ENCODE measurements at regions not wholly inside any gene's neighbourhood (a gene's known extent, or its start where the extent isn't known, plus 50 kb on each side); places are given as distances from the start of the nearest gene placed in this dataset.
"Not testable (repeated sequence)": the region's sequence is repeated elsewhere in the genome, so short reads cannot be mapped to it uniquely, and the experiment has no call there.

DNA sequence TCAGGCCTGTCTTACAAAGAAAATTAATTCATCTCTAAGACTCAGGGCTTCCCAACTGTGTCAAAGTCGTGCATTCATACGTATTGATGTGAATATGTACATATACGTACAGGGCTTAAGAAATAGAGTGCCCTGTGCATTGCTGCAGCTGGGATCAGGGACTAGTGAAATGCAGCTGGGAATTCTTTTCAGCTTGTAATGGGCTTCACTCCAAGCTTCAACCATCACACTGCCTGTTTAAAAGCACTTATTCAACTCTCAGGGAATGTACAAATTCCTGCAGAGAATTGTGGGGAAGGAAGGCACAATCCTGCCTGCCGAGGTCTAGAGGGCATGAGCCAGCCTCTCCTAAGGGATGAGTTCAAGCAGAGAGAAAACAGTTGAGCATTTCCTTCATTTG, 59.6 kb upstream of the MAN2A1 start:
- no peak overlapping the region for H3K4me3 ChIP-seq (ENCODE audit: low read length)
- DNase-seq (ENCODE audit: low read depth, low spot score): no peak
- no peaks in the 10 kb centered on the region for H3K4me1 ChIP-seq (ENCODE audit: control insufficient read depth, insufficient read depth, low read length)
- WGBS (ENCODE audit: insufficient coverage, insufficient read length): no CpG with 5 or more reads among the region's 4 CpGs
- H3K27me3 ChIP-seq (ENCODE audit: control insufficient read depth, insufficient read depth, low read length): no peaks in the 10 kb centered on the region
- H3K27ac ChIP-seq (ENCODE audit: low read length): no peak overlapping the region
- H3K9me3 ChIP-seq (ENCODE audit: control insufficient read depth, insufficient read depth, low read length): no peaks in the 10 kb centered on the region
- H3K36me3 ChIP-seq (ENCODE audit: control insufficient read depth, insufficient read depth, low read length): no peaks in the 10 kb centered on the region

GRCh38 chr5:109628591-109628990, 61.1 kb upstream of the MAN2A1 start:
- no peak for DNase-seq (ENCODE audit: low read depth, low spot score)
- WGBS (ENCODE audit: insufficient coverage, insufficient read length): no CpG with 5 or more reads among the region's 3 CpGs

GRCh38 chr5:109621266-109621665, 68.5 kb upstream of the MAN2A1 start:
- not testable (repeated sequence) for H3K27me3 ChIP-seq (ENCODE audit: control insufficient read depth, insufficient read depth, low read length); H3K36me3 ChIP-seq (ENCODE audit: control insufficient read depth, insufficient read depth, low read length); H3K27ac ChIP-seq (ENCODE audit: low read length); H3K4me1 ChIP-seq (ENCODE audit: control insufficient read depth, insufficient read depth, low read length); H3K9me3 ChIP-seq (ENCODE audit: control insufficient read depth, insufficient read depth, low read length); H3K4me3 ChIP-seq (ENCODE audit: low read length); DNase-seq (ENCODE audit: low read depth, low spot score)
- WGBS (ENCODE audit: insufficient coverage, insufficient read length): no CpG with 5 or more reads among the region's 5 CpGs

More at GRCh38 chr5:109628591-109628990, 61.1 kb upstream of the MAN2A1 start:
- Histone ChIP-seq H3K4me3 (ENCODE audit: low read length) (no peak overlapping the region), H3K9me3 (ENCODE audit: control insufficient read depth, insufficient read depth, low read length) (no peaks in the 10 kb centered on the region), H3K4me1 (ENCODE audit: control insufficient read depth, insufficient read depth, low read length) (no peaks in the 10 kb centered on the region), H3K36me3 (ENCODE audit: control insufficient read depth, insufficient read depth, low read length) (no peaks in the 10 kb centered on the region), H3K27ac (ENCODE audit: low read length) (no peak overlapping the region), H3K27me3 (ENCODE audit: control insufficient read depth, insufficient read depth, low read length) (no peaks in the 10 kb centered on the region)

GRCh38 chr5:109620651-109621050, 69.1 kb upstream of the MAN2A1 start:
- Histone ChIP-seq H3K36me3 (ENCODE audit: control insufficient read depth, insufficient read depth, low read length) (no peaks in the 10 kb centered on the region), H3K4me3 (ENCODE audit: low read length) (no peak overlapping the region)
- WGBS (ENCODE audit: insufficient coverage, insufficient read length): no CpG with 5 or more reads among the region's 1 CpG

GRCh38 chr5:109619606-109620005, 70.1 kb upstream of the MAN2A1 start:
- no peak overlapping the region for H3K27ac ChIP-seq (ENCODE audit: low read length)
- H3K4me1 ChIP-seq (ENCODE audit: control insufficient read depth, insufficient read depth, low read length): no peaks in the 10 kb centered on the region
- H3K27me3 ChIP-seq (ENCODE audit: control insufficient read depth, insufficient read depth, low read length): no peaks in the 10 kb centered on the region
- no peaks in the 10 kb centered on the region for H3K36me3 ChIP-seq (ENCODE audit: control insufficient read depth, insufficient read depth, low read length)
- no peak for DNase-seq (ENCODE audit: low read depth, low spot score)
- H3K4me3 ChIP-seq (ENCODE audit: low read length): no peak overlapping the region
- no peaks in the 10 kb centered on the region for H3K9me3 ChIP-seq (ENCODE audit: control insufficient read depth, insufficient read depth, low read length)

More at GRCh38 chr5:109620651-109621050, 69.1 kb upstream of the MAN2A1 start:
- Histone ChIP-seq H3K9me3 (ENCODE audit: control insufficient read depth, insufficient read depth, low read length) (no peaks in the 10 kb centered on the region), H3K4me1 (ENCODE audit: control insufficient read depth, insufficient read depth, low read length) (no peaks in the 10 kb centered on the region), H3K27ac (ENCODE audit: low read length) (no peak overlapping the region), H3K27me3 (ENCODE audit: control insufficient read depth, insufficient read depth, low read length) (no peaks in the 10 kb centered on the region)
- DNase-seq (ENCODE audit: low read depth, low spot score): no peak

DNA sequence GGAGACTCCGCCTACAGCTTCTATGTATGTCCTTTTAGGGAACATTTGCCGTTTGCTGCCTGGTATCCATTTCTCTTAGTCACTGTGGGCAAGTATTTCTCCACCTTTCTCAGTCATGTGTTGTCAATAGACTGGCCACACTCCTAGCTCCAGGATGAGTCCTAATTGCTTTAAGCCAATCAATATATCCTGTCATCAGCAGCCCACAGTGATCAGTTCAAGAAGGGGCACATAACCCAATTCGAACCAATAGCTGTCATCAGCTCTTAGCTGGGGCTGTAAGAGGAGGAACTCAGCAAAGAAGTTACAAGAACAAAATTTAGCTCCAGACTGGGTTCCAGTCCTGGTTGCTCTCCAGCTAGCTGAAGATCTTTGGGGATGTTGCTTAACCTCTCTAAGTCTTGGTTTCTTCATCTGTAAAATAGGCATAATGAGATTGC, 70.7 kb upstream of the MAN2A1 start:
- no peak overlapping the region for H3K4me3 ChIP-seq (ENCODE audit: low read length)
- WGBS (ENCODE audit: insufficient coverage, insufficient read length): no CpG with 5 or more reads among the region's 3 CpGs
- H3K9me3 ChIP-seq (ENCODE audit: control insufficient read depth, insufficient read depth, low read length): no peaks in the 10 kb centered on the region
- no peaks in the 10 kb centered on the region for H3K27me3 ChIP-seq (ENCODE audit: control insufficient read depth, insufficient read depth, low read length)
- H3K4me1 ChIP-seq (ENCODE audit: control insufficient read depth, insufficient read depth, low read length): no peaks in the 10 kb centered on the region
- DNase-seq (ENCODE audit: low read depth, low spot score): no peak
- H3K36me3 ChIP-seq (ENCODE audit: control insufficient read depth, insufficient read depth, low read length): no peaks in the 10 kb centered on the region
- H3K27ac ChIP-seq (ENCODE audit: low read length): no peak overlapping the region

DNA sequence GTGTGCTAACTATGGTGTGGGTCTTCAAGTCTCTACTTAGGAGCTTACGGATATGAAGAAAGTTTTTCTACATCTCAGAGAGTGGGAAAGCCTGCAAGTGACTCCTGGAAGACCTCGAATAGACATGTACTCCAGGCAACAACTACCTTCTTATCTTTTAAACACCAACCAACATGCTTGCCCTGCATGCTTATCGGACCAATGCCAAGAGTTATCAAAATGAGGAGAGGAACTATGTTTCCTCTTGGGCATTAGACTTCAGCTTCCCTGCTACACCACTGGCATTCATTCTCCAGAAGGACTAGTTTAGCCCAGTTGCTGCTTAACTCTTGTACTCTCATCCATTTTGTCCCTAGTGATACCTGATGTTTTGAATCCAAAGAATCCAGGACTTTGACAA, 74.7 kb upstream of the MAN2A1 start:
- Histone ChIP-seq H3K4me1 (ENCODE audit: control insufficient read depth, insufficient read depth, low read length) (no peaks in the 10 kb centered on the region), H3K4me3 (ENCODE audit: low read length) (no peak overlapping the region), H3K27me3 (ENCODE audit: control insufficient read depth, insufficient read depth, low read length) (no peaks in the 10 kb centered on the region), H3K27ac (ENCODE audit: low read length) (no peak overlapping the region), H3K36me3 (ENCODE audit: control insufficient read depth, insufficient read depth, low read length) (no peaks in the 10 kb centered on the region), H3K9me3 (ENCODE audit: control insufficient read depth, insufficient read depth, low read length) (no peaks in the 10 kb centered on the region)
- no peak for DNase-seq (ENCODE audit: low read depth, low spot score)
- WGBS (ENCODE audit: insufficient coverage, insufficient read length): no CpG with 5 or more reads among the region's 3 CpGs

DNA sequence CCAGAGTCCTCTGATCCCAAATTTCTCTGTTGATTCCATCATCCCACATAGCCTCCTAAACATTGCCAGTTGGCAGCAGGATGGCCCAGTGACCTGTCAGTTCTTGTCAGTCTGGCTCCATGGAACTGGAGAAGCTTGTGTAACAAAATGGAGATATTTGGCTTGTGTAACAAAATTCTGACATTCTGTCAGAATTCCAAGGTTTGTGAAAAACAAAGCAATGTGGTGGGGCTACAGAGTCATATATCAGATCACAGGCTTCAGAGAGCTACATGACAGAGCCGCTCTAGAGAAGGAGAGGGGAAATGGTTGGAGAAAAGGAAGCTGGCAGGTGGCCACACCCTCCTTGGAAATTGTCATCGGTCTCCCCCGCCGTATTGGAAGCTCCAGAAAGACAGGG, 75.4 kb upstream of the MAN2A1 start:
- no CpG with 5 or more reads among the region's 4 CpGs for WGBS (ENCODE audit: insufficient coverage, insufficient read length)
- H3K4me3 ChIP-seq (ENCODE audit: low read length): no peak overlapping the region
- H3K9me3 ChIP-seq (ENCODE audit: control insufficient read depth, insufficient read depth, low read length): no peaks in the 10 kb centered on the region
- DNase-seq (ENCODE audit: low read depth, low spot score): no peak
- H3K4me1 ChIP-seq (ENCODE audit: control insufficient read depth, insufficient read depth, low read length): no peaks in the 10 kb centered on the region
- H3K27me3 ChIP-seq (ENCODE audit: control insufficient read depth, insufficient read depth, low read length): no peaks in the 10 kb centered on the region
- no peak overlapping the region for H3K27ac ChIP-seq (ENCODE audit: low read length)
- H3K36me3 ChIP-seq (ENCODE audit: control insufficient read depth, insufficient read depth, low read length): no peaks in the 10 kb centered on the region

DNA sequence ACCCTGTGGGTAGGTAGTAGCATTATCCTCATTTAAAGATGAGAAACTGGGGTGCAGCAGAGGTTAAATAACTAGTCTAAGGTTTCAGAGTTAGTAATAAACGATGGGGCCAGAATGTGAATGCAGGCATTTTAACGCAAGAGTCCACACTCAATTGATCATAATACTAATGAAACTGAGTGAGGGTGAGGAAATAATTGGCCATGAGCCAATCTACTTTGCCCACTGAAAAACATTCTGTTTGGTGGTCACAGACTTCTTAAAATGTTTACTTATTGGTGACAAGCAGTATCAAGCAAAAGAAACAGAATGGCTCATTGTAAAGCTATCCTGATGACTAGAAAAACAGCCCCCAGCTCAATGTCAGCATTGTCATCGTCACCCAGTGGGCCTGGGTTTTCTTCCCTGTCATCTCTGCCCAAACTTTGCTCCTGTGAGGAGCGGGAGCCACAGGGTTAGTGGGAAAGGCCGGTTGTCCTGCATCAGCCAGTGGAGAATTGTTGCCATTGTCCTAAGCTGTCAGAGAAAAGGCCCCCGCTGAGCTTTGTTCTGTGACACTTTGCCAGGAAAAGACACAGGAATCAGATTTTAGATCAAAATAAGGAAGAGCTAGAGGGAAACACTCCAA, 77.3 kb upstream of the MAN2A1 start:
- Histone ChIP-seq H3K9me3 (ENCODE audit: control insufficient read depth, insufficient read depth, low read length) (no peaks in the 10 kb centered on the region), H3K36me3 (ENCODE audit: control insufficient read depth, insufficient read depth, low read length) (no peaks in the 10 kb centered on the region), H3K27ac (ENCODE audit: low read length) (no peak overlapping the region), H3K27me3 (ENCODE audit: control insufficient read depth, insufficient read depth, low read length) (no peaks in the 10 kb centered on the region), H3K4me3 (ENCODE audit: low read length) (no peak overlapping the region), H3K4me1 (ENCODE audit: control insufficient read depth, insufficient read depth, low read length) (no peaks in the 10 kb centered on the region)
- WGBS (ENCODE audit: insufficient coverage, insufficient read length): no CpG with 5 or more reads among the region's 6 CpGs
- no peak for DNase-seq (ENCODE audit: low read depth, low spot score)

DNA sequence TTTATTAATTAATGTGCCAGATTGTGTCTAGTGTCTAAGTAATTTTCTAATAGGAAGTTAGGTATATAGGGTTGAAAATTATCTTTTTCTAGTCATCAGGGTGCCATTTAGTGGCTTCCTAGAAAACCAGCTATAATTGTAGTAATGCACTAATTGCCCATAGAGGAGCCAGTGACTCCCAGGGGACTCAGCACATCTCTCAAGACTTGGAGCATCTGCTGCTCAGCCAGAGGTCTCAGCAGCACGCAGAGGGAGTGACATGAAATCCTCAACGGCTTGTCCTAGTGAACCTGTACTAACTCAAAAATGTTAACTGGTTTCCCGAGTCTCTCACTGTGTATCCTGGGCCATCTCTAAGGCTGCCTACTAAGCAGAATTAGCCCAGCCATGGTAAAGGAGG, 78.2 kb upstream of the MAN2A1 start:
- Histone ChIP-seq H3K27ac (ENCODE audit: low read length) (no peak overlapping the region), H3K36me3 (ENCODE audit: control insufficient read depth, insufficient read depth, low read length) (no peaks in the 10 kb centered on the region), H3K9me3 (ENCODE audit: control insufficient read depth, insufficient read depth, low read length) (no peaks in the 10 kb centered on the region), H3K27me3 (ENCODE audit: control insufficient read depth, insufficient read depth, low read length) (no peaks in the 10 kb centered on the region), H3K4me3 (ENCODE audit: low read length) (no peak overlapping the region), H3K4me1 (ENCODE audit: control insufficient read depth, insufficient read depth, low read length) (no peaks in the 10 kb centered on the region)
- WGBS (ENCODE audit: insufficient coverage, insufficient read length): no CpG with 5 or more reads among the region's 3 CpGs
- no peak for DNase-seq (ENCODE audit: low read depth, low spot score)

GRCh38 chr5:109611061-109611460, 78.7 kb upstream of the MAN2A1 start:
- no peak for DNase-seq (ENCODE audit: low read depth, low spot score)
- H3K27ac ChIP-seq (ENCODE audit: low read length): no peak overlapping the region
- H3K27me3 ChIP-seq (ENCODE audit: control insufficient read depth, insufficient read depth, low read length): no peaks in the 10 kb centered on the region
- H3K9me3 ChIP-seq (ENCODE audit: control insufficient read depth, insufficient read depth, low read length): no peaks in the 10 kb centered on the region
- no CpG with 5 or more reads among the region's 4 CpGs for WGBS (ENCODE audit: insufficient coverage, insufficient read length)
- no peaks in the 10 kb centered on the region for H3K36me3 ChIP-seq (ENCODE audit: control insufficient read depth, insufficient read depth, low read length)
- H3K4me1 ChIP-seq (ENCODE audit: control insufficient read depth, insufficient read depth, low read length): no peaks in the 10 kb centered on the region
- H3K4me3 ChIP-seq (ENCODE audit: low read length): no peak overlapping the region
